HepG2 (cell line): ENCODE measurements at regions not wholly inside any gene's neighbourhood (a gene's known extent, or its start where the extent isn't known, plus 50 kb on each side); places are given as distances from the start of the nearest gene placed in this dataset.

Experiments used
- BRF2 ChIP-seq: sonication (generic); formaldehyde crosslinking; IDR thresholded peaks from 2 replicates; pipeline ENCODE4 v1.8.1; 2022; ENCODE audit warnings: mild to moderate bottlenecking, missing genetic modification reagents
- FOXK2 ChIP-seq: fragments of 450-650 bp; IDR thresholded peaks from 2 replicates; pipeline ENCODE4 v1.6.1; 2016
- POLR2AphosphoS5 ChIP-seq: IDR thresholded peaks from 2 replicates; pipeline ENCODE4 v1.6.1; 2012; ENCODE audit warnings: low read depth, low read length
- SRF ChIP-seq: IDR thresholded peaks from 2 replicates; pipeline ENCODE4 v1.6.1; 2011; ENCODE audit warnings: mild to moderate bottlenecking, low read depth, low read length, moderate library complexity
- TF ChIP-seq, protein P1 (sequence below): sonication (generic); formaldehyde crosslinking; IDR thresholded peaks from 2 replicates; pipeline ENCODE4 v1.5.1; 2020; ENCODE audit warnings: mild to moderate bottlenecking, missing genetic modification reagents, moderate library complexity
- TF ChIP-seq, protein P2 (sequence below): sonication (generic); formaldehyde crosslinking; IDR thresholded peaks from 2 replicates; pipeline ENCODE4 v1.5.1; 2020; ENCODE audit warnings: mild to moderate bottlenecking, missing genetic modification reagents, moderate library complexity

DNA sequence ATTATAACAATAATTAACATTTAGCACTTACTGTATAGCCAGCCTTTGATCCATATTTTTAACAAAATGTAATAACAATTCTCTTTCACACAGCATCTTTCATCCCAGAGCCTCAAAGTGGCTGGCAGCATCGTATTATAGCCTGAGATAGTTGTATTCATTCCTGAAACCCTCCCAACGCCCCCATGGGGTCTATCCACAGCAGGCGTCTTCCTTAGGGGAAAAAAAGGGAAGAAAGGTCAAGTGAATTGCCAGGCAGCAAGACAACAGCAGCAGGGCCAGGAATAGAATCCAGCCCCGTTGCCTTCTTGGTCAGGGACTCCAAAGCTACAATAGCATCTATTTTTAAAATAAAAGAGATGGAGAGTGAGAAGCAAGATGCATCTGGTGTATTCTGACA, 424.4 kb upstream of the ID2 start:
- TF ChIP-seq, protein P1, sequence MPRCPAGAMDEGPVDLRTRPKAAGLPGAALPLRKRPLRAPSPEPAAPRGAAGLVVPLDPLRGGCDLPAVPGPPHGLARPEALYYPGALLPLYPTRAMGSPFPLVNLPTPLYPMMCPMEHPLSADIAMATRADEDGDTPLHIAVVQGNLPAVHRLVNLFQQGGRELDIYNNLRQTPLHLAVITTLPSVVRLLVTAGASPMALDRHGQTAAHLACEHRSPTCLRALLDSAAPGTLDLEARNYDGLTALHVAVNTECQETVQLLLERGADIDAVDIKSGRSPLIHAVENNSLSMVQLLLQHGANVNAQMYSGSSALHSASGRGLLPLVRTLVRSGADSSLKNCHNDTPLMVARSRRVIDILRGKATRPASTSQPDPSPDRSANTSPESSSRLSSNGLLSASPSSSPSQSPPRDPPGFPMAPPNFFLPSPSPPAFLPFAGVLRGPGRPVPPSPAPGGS (CRISPR knock-in tag): no peak
- TF ChIP-seq FOXK2: no peak
- TF ChIP-seq BRF2 (CRISPR knock-in tag): no peak
- no peak for TF ChIP-seq POLR2AphosphoS5
- TF ChIP-seq, protein P2, sequence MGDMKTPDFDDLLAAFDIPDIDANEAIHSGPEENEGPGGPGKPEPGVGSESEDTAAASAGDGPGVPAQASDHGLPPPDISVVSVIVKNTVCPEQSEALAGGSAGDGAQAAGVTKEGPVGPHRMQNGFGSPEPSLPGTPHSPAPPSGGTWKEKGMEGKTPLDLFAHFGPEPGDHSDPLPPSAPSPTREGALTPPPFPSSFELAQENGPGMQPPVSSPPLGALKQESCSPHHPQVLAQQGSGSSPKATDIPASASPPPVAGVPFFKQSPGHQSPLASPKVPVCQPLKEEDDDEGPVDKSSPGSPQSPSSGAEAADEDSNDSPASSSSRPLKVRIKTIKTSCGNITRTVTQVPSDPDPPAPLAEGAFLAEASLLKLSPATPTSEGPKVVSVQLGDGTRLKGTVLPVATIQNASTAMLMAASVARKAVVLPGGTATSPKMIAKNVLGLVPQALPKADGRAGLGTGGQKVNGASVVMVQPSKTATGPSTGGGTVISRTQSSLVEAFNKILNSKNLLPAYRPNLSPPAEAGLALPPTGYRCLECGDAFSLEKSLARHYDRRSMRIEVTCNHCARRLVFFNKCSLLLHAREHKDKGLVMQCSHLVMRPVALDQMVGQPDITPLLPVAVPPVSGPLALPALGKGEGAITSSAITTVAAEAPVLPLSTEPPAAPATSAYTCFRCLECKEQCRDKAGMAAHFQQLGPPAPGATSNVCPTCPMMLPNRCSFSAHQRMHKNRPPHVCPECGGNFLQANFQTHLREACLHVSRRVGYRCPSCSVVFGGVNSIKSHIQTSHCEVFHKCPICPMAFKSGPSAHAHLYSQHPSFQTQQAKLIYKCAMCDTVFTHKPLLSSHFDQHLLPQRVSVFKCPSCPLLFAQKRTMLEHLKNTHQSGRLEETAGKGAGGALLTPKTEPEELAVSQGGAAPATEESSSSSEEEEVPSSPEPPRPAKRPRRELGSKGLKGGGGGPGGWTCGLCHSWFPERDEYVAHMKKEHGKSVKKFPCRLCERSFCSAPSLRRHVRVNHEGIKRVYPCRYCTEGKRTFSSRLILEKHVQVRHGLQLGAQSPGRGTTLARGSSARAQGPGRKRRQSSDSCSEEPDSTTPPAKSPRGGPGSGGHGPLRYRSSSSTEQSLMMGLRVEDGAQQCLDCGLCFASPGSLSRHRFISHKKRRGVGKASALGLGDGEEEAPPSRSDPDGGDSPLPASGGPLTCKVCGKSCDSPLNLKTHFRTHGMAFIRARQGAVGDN (CRISPR knock-in tag): no peak
- TF ChIP-seq SRF: no peak
